DOHH2 (cell line): ENCODE measurements at regions not wholly inside any gene's neighbourhood (a gene's known extent, or its start where the extent isn't known, plus 50 kb on each side); places are given as distances from the start of the nearest gene placed in this dataset.

Source experiments
- H3F3A ChIP-seq: fragments of 200-600 bp; sonication (generic), shearing (Covaris generic); 2 replicates; pipeline ENCODE4 v1.6.0; 2016; ENCODE audit warnings: antibody characterized with exemption, mild to moderate bottlenecking; ENCODE audit not compliant: control insufficient read depth, insufficient read depth
- H3K27ac ChIP-seq: fragments of 200-600 bp; sonication (generic); 2 replicates; pipeline ENCODE4 v1.5.1; 2014; ENCODE audit warnings: low read depth, mild to moderate bottlenecking, low read length, moderate library complexity
- H3K27me3 ChIP-seq: fragments of 200-600 bp; sonication (generic); 2 replicates; pipeline ENCODE4 v1.6.1; 2014; ENCODE audit warnings: mild to moderate bottlenecking, low read length, mixed read lengths; ENCODE audit not compliant: control insufficient read depth
- H3K36me3 ChIP-seq: fragments of 200-600 bp; sonication (generic); 2 replicates; pipeline ENCODE4 v1.6.1; 2014; ENCODE audit warnings: mild to moderate bottlenecking, low read length, moderate library complexity, mixed read lengths; ENCODE audit not compliant: control insufficient read depth
- H3K4me1 ChIP-seq: fragments of 200-600 bp; sonication (generic); 2 replicates; pipeline ENCODE4 v1.6.1; 2014; ENCODE audit warnings: mild to moderate bottlenecking, low read length, mixed read lengths; ENCODE audit not compliant: control insufficient read depth
- H3K4me2 ChIP-seq: fragments of 200-600 bp; sonication (generic); 2 replicates; pipeline ENCODE4 v1.6.0; 2014; ENCODE audit warnings: mild to moderate bottlenecking, low read length, moderate library complexity
- H3K4me3 ChIP-seq: fragments of 200-600 bp; sonication (generic); 2 replicates; pipeline ENCODE4 v1.5.1; 2014; ENCODE audit warnings: mild to moderate bottlenecking, low read length, mixed read lengths
- H3K79me2 ChIP-seq: fragments of 200-600 bp; sonication (generic); 2 replicates; pipeline ENCODE4 v1.6.1; 2014; ENCODE audit warnings: mild to moderate bottlenecking, low read length, mixed read lengths; ENCODE audit not compliant: control insufficient read depth
- H3K9me2 ChIP-seq: fragments of 200-600 bp; sonication (generic); replicated peaks from 2 replicates; pipeline ENCODE4 v1.6.1; 2014; ENCODE audit warnings: mild to moderate bottlenecking, low read length, mixed read lengths; ENCODE audit not compliant: control insufficient read depth
- H3K9me3 ChIP-seq: fragments of 200-600 bp; sonication (generic); 2 replicates; pipeline ENCODE4 v1.6.1; 2014; ENCODE audit warnings: antibody characterized with exemption, low read length, mixed read lengths; ENCODE audit not compliant: control insufficient read depth, insufficient read depth
- H4K20me1 ChIP-seq: fragments of 200-600 bp; sonication (generic); 2 replicates; pipeline ENCODE4 v1.6.0; 2014; ENCODE audit warnings: low read depth, mild to moderate bottlenecking, antibody characterized with exemption, low read length, moderate library complexity; ENCODE audit not compliant: control insufficient read depth, insufficient read depth
- EZH2phosphoT487 ChIP-seq: fragments of 200-600 bp; sonication (generic); IDR thresholded peaks from 2 replicates; pipeline ENCODE4 v1.6.1; 2017; ENCODE audit warnings: borderline replicate concordance, mild to moderate bottlenecking, antibody characterized with exemption, low read length, moderate library complexity, mixed read lengths
- TF ChIP-seq, protein P1 (sequence below): fragments of 200-600 bp; sonication (generic); IDR thresholded peaks from one replicate; pipeline ENCODE4 v1.5.1; 2014; ENCODE audit warnings: antibody characterized with exemption, mild to moderate bottlenecking, low read depth, low read length; ENCODE audit not compliant: poor library complexity, severe bottlenecking

DNA sequence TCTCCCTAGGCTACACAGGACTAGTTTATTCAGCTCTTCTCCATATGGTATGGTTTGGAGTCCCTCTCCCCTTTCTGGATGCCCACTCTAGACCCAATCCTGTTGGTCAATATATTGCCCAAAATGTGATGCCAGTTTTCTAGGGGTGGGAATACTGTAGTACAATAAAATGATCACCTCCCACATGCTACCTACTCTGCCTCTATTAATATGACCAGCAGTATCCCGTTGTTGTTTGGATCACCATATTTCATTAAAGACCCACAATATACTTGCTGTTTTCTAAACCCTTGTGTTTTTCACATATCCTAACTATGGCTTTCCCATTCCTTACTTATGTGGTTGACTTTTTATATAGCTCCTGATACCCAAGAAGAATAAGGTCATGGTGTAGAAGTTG lies 95.9 kb upstream of the IGSF21 start:
- Histone ChIP-seq H4K20me1 (no peaks in the 10 kb centered on the region), H3K79me2 (no peaks in the 10 kb centered on the region), H3K9me3 (no peaks in the 10 kb centered on the region), H3K27ac (no peak overlapping the region), H3K4me1 (no peaks in the 10 kb centered on the region), H3K27me3 (no peaks in the 10 kb centered on the region), H3K4me2 (no peak overlapping the region), H3K9me2 (no peaks in the 10 kb centered on the region), H3F3A (no peaks in the 10 kb centered on the region), H3K4me3 (no peak overlapping the region), H3K36me3 (no peaks in the 10 kb centered on the region)
- TF ChIP-seq, protein P1, sequence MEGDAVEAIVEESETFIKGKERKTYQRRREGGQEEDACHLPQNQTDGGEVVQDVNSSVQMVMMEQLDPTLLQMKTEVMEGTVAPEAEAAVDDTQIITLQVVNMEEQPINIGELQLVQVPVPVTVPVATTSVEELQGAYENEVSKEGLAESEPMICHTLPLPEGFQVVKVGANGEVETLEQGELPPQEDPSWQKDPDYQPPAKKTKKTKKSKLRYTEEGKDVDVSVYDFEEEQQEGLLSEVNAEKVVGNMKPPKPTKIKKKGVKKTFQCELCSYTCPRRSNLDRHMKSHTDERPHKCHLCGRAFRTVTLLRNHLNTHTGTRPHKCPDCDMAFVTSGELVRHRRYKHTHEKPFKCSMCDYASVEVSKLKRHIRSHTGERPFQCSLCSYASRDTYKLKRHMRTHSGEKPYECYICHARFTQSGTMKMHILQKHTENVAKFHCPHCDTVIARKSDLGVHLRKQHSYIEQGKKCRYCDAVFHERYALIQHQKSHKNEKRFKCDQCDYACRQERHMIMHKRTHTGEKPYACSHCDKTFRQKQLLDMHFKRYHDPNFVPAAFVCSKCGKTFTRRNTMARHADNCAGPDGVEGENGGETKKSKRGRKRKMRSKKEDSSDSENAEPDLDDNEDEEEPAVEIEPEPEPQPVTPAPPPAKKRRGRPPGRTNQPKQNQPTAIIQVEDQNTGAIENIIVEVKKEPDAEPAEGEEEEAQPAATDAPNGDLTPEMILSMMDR: no peak
- no peak for TF ChIP-seq EZH2phosphoT487

DNA sequence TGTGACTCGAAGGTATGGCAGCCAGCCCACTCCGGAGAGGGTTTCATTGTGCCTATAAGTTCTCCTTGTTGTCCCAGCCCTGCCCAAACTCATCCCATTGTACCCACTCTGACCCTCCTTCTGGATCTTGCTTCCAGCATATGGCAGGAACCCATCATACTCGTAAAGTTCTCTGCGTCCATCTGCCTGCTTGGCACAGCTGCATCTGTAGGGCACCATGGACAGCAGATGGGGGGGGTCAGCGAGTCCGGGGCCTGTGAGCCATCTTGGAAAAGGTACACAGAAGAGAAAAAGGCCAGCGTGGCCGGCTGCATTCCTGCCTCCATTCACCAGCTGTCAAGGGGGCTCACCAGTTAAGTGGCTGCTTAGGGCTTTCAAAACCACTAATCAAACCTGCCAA lies 94.9 kb upstream of the IGSF21 start:
- H3K4me3 ChIP-seq: no peak overlapping the region
- H3F3A ChIP-seq: no peaks in the 10 kb centered on the region
- TF ChIP-seq, protein P1: no peak
- TF ChIP-seq EZH2phosphoT487: no peak
- H3K27me3 ChIP-seq: no peaks in the 10 kb centered on the region
- H3K4me1 ChIP-seq: no peaks in the 10 kb centered on the region
- H4K20me1 ChIP-seq: no peaks in the 10 kb centered on the region
- no peaks in the 10 kb centered on the region for H3K79me2 ChIP-seq
- H3K27ac ChIP-seq: no peak overlapping the region
- H3K9me2 ChIP-seq: no peaks in the 10 kb centered on the region
- H3K4me2 ChIP-seq: no peak overlapping the region
- H3K9me3 ChIP-seq: no peaks in the 10 kb centered on the region
- H3K36me3 ChIP-seq: no peaks in the 10 kb centered on the region

DNA sequence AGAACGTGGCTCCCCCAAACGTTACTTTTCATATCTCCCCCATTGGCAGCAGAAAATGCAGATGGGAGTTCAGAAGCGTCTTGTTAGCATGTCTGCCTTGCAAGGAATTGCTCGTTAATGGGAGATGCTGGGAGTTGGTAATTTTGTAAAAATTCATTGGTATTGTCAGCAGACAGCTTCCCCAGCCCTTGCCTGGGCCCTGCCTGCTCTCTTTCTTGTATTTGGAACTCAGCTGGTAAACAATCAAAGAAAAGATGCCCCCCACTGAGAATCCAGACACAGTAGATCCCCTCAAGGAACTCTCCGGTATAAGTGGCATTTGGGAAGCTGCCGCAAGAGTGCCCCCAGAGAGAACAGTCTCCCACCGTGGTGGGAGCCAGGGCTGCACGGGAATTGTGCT lies 94.4 kb upstream of the IGSF21 start:
- Histone ChIP-seq H3K27ac (no peak overlapping the region), H3K4me2 (no peak overlapping the region), H3K4me3 (no peak overlapping the region), H3K27me3 (no peaks in the 10 kb centered on the region), H3K9me3 (no peaks in the 10 kb centered on the region), H3K9me2 (no peaks in the 10 kb centered on the region), H3K4me1 (no peaks in the 10 kb centered on the region), H3F3A (no peaks in the 10 kb centered on the region), H4K20me1 (no peaks in the 10 kb centered on the region), H3K79me2 (no peaks in the 10 kb centered on the region), H3K36me3 (no peaks in the 10 kb centered on the region)
- no peak for TF ChIP-seq EZH2phosphoT487
- TF ChIP-seq, protein P1: no peak

DNA sequence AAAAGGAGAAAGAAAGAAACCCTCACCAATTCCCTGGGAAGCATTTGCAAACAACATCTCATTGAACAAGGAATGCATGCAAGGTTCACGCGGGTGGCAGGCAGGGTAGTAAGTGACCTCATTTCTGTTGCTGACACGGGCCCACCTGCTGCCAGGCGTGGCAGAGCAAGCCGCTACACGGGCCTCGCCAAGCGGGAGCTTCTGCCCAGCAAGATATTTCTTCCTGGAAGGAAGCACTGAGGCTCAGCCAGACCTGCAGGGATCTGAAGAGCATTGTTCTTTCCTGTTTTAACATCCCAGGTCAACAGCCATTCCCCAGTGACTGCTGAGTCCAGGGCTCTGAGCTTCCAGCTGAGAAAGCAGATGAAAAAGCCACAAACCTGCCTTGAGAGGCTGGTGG lies 91.9 kb upstream of the IGSF21 start:
- Histone ChIP-seq H3K4me2 (no peak overlapping the region), H3K27ac (no peak overlapping the region), H3F3A (no peaks in the 10 kb centered on the region), H3K4me1 (no peaks in the 10 kb centered on the region), H3K79me2 (no peaks in the 10 kb centered on the region), H3K9me2 (no peaks in the 10 kb centered on the region), H3K9me3 (no peaks in the 10 kb centered on the region), H3K27me3 (peaks cover 4% of the 10 kb centered on the region), H4K20me1 (no peaks in the 10 kb centered on the region), H3K4me3 (no peak overlapping the region), H3K36me3 (no peaks in the 10 kb centered on the region)
- TF ChIP-seq EZH2phosphoT487: no peak
- TF ChIP-seq, protein P1: no peak
